HG02870 (cell line): ENCODE measurements at regions not wholly inside any gene's neighbourhood (a gene's known extent, or its start where the extent isn't known, plus 50 kb on each side); places are given as distances from the start of the nearest gene placed in this dataset.

ENCODE experiments used
- ATAC-seq: cut with Tn5 transposase; IDR thresholded peaks from one replicate; pipeline ENCODE4 v1.9.1; 2021; ENCODE audit warnings: mild to moderate bottlenecking, moderate library complexity; ENCODE audit not compliant: unreplicated experiment

DNA sequence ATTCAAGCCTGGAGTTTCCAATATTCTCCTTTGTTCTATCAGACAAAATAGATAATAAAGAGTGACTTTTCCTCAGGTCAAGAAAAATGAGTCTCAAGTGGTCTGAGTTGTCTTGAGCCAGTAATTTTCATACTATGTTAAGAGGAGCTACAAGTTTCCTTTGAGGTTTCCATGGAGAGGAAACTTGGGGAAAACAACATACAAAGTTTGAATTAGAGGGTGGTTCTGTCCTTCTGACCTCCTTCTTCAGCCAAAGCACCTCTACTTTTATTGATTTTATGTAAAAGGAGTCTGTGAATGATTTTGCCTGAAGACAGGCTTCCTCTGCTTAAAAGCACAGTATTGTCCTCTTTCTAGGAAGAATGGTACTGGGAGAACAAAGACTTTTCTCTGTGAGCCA, 497.2 kb upstream of the PKN2 start:
- ATAC-seq = no peak

DNA sequence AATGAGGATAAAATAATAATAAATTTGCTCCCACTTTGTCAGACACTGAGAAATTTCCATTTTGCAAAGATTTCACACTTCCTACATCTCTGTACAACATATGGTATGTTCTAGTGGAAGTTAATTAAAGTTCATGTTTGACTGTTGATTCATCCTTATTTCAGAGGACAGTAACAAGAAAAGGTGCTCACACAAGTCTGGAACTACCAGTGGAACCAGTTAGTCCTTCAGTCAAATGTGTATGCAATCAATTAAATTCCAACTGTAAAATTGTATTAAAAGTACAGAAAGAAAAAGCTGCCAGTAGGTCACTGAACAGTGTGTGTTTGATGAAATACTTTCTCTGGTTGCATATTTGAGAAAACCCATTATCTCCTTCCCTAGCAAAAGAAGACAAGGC, 496.0 kb upstream of the PKN2 start:
- no peak for ATAC-seq

DNA sequence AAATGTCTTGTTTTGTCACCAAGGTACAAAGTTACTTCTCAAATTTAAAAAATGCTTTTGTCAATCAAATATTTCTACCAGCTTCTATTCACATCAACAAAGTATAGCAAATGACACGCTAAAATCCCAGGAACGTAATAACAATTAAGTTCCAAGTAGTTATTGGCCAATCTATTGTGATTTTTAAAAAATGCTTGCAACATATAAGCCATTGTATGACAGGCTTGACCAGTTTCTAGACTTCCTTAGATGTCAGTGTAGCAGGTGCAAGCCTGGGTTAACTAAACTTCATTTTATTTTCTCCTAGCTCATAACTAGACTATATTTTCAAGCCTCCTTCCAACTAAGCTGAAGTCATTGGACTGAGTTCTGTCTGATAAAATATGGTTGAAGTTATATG, 494.5 kb upstream of the PKN2 start:
- ATAC-seq = no peak

DNA sequence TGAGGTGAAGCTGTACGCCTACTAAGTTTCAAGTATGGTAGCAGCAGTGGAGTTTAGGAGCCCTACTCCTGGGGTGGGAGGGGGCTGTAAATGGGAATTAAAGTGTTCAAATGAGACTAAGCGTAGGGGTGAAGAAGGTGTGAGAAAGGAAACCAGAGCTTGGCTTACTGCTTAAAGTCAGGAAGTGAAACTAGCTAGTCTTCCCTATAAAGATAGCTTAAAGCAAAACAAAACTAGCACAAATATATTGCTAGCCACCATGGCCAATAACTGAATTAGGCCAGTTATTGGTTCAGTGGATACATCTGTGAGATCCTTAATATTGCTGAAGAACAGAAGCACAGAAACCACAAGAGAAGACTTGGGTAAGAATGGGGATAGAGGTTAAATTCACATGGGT, 492.2 kb upstream of the PKN2 start:
- ATAC-seq = peak; percentile 86

DNA sequence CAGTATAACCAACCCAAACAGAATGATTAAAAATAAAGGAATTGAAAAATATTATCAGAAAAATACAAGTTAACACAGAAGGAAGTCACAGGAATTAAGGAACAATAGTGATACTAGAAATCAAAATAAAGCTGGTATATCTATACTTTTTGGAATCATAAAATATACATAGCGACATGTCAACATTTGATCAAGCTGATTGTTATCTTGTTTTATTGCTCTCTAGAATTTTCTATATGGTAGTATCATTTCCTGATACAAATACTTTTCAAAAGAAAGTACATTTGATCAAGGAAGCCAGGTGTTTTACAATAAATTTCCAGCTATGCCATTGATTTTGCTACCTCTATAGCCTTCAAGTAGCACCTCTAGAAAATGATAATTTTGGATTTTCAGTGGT, 489.5 kb upstream of the PKN2 start:
- no peak for ATAC-seq

DNA sequence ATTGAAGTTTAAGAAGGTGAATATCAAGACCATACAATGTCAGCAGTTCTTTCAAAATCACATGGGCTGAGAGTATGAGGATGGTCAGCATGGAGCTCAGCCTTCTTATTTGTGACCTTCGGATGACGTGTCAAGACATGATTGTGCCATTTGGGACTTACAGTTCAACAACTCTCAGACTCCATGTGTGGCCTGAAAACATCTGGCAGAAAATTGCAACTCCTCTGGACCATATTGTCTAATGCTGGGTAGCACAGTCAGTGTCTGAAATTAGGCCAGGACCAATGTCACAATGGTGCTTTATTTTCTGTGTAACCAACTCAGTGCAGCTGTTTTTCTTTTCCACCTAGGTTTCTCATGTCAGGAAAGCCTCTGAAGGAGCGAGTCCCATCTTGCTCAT, 483.5 kb upstream of the PKN2 start:
- no peak for ATAC-seq

DNA sequence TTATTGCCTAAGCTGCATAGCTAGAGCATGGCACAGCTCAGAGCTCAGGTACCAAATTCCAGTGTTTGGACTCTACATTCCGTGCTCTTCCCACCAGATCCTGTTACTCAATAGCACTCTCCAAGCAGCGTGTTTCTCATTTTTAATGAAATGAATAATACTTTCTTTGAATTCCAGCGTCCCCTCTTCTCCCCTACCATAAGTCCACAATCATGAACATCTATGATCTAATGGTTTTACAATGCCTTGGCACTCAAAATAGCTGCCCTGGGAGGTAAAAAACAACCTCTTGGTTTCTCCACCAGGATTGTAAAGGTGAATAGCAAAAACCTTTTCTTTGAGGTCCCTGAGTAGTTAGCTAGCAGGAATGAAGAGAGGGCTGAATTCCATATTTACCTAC, 480.0 kb upstream of the PKN2 start:
- ATAC-seq = no peak

DNA sequence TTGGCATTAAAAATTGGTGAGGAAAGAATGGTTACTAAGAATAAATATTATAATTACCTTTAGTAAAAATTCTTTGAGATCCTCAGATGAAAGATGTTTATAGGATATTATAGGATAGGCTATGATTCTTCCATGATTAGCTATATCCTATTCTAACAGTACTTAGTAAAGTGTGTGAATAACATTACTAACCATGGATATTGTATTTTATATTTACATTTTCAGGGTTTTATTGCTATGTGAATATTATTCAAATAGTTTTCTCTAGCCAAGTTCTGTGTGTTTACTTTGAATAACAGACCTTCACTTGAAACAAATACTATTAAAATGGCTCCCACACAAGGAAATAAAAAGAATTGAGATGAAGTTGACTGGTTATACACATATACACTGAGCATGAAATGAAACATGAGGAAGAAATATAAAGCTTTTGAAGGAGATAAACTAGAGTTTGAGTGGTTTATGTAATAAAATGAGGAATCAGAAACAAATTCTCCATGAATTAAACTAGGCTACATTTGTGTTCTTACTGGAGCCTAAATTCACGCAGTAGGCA, 479.4 kb upstream of the PKN2 start:
- ATAC-seq = no peak

DNA sequence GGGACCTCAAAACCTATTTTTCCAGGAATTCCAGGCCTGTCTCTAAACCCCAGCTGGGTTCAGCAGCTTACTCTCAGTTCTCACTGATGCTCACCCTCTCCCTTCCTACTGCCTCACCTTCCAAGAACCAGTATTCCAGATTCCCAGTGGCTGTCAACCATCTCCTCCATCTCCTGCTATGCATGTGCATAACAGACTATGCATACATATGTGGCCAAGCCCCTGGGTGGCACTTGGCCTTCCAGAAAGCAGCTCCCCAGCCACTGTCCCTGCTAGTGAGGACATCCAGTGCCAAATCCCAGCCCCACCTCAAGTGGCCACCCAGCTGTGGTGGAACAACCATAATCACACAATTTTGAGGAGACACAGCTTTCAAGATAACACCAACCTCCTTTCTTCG, 475.7 kb upstream of the PKN2 start:
- ATAC-seq = no peak

DNA sequence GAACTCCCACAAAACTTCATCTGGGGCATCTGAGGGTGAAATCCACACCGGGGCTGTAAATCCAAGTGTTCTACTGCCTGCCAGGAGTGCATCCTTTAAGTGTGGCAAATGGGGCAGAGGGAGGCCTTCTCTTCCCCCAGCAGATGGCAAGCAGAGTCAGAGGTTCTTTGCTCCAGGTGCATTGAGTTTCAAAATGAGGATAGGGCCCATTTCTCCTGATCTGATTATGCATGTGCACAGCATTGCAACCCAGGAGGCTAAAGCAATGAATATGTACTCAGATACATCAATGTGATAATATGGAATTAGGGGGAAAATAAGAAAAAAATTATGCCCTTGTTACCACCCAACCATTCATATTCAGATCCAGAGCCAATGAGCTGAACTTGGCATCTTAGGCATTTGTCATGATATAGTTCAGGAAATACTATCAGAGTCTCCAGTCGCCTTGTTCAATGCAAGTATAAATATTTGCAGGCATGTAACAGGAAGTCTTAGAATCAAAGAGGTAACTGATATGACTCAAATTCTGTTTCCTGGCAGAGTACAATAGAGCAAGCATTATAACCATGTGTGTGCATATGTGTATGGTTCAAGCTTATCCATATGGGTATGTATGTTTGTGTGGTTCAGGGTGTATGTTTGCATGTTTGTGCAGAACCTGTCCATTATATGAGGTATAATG, 473.8 kb upstream of the PKN2 start:
- ATAC-seq = no peak

DNA sequence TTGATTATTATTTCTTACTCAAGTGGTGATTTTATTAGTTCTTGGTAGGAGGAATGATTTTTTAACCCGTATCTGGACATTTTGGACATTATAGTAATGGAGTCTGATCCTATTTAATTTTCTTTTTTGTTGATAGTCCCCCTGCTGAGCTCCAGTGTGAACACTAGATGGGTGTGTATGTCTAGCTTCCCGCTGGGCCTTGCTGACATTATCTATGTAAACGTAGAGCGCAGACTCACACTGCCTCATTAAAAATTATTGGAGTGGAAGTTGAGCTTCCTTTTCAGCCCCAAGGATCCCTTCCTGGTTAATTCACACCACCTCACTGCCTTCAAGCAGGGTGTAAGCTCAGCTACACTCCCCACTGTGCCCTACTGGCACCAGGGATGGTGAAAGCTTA, 467.6 kb upstream of the PKN2 start:
- no peak for ATAC-seq

DNA sequence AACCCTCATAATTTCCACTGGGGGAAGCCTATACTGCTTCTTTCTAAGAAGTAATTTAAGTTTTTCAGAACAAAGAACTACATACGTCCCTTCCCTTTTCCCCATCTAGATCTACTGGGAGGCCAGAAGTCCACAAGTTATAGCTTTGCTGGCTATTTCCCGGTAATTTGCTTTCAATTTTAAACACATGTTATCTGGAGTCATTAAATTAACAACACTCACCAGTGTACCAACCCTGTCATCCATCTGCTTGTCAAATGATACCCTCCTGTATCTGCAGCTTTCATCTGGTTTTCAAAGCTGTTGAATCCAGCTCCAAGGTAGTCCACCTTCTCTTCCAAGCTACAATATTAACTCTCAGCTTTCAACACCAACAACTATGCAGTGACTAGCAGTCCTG, 466.7 kb upstream of the PKN2 start:
- no peak for ATAC-seq

DNA sequence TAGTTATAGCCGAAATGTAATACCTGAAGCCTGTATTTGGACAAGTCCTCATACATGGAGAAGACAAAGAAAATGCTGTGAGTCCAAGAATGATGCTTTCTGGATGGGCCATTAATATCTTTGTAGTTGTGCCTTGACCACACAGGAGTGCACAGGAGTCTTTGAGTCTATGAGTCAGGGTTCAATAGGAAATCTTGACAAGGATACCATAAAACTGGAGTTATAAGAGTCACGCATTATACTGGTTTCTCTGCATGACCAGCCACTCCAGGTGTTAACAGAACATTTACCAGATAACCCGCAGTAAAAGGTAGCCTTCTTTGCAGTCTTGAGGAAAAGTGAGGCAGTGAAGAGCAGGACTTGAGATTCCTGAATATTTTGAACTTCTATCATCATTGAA, 464.6 kb upstream of the PKN2 start:
- ATAC-seq = no peak

DNA sequence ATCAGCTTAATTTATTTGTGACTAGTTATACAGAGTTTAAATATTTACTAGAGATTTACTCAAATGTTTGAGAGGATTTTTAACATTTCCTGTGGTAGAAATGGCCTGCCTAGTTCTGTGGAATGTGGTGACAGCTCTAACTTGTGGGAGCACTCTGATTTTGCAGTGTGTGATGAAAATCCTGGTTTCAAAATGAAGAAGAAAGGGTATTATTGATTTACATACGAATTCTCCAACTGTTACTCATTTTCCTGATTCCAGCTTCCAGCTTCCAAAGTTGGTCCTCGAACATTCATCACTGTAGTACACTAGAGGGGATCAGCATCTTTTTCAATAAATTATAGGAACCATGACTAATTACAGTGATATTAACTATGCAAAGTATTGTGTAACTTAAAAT, 462.7 kb upstream of the PKN2 start:
- no peak for ATAC-seq

DNA sequence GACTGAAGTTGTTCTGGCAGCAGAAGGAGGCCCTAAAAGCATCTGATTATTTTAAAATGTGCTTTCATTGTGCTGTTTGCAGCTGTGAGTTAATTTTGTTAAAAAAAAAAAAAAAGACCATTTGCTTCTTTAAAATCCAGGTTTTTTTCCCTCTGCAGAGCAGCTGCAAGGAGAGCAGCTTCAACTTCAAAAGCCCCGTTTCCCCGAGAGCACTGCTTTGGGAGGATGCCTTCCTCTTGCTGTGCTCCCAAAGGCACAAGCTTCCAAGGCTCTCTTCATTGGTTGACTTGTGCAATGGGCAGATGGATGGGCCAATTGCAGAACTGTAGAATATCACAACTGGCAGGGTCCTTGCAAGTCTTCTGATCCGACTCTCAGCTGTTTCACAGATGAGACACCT, 459.2 kb upstream of the PKN2 start:
- no peak for ATAC-seq

DNA sequence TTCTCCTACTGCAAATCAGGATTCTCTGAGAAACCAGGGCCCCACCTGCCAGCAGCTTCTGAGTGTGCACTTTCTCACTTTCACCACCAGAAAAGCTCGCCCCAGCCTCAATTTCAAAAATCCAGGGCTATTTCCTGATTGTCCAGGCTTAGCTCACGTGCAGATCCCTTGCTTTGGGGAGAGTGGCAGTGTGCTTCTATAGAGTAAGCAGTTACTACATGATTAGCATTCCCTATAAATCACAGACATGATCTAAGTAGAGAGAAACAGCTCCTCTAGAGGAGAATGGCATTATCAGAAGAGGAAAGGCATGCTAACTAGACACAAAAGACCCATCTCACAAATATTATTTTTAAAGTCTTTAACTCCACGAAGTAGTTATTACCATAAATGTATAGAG, 456.0 kb upstream of the PKN2 start:
- no peak for ATAC-seq

DNA sequence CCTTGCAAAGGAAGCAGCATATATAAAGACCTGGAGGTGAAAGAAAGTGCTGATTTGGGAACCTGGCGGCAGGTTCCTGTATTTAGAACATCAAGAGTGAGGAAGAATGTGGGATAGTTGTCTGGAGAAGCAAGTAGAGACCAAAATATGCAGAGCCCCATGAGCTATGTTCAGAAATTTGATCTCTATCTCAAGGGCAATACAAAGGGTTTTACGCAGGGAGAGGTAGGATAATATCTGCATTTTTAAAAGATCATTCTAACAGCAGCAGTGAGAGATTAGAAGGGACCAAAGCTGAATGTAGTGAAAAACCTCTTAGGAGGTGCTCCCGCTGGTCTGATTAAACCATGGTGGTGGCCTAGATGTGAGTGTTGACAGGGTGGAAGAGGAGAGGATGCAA, 453.9 kb upstream of the PKN2 start:
- ATAC-seq = no peak

DNA sequence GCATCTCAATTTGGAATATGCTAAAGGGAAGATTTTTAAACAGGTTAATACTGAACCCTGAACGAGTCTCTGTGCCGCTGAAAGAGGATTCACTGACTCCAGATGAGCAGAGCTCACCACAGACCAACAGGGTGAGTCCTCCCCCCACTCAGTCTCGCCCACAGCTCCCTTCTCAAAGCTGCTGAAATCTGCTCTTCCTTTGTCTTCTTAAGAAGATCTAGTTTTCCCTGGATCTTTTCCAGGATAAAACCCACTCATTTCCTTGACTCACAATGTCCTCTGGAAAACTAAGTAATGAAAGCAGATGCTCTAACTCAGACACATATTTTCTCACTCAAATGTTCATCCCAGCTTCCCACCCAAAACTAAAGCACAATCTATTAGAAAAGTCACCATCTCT, 447.0 kb upstream of the PKN2 start:
- no peak for ATAC-seq

DNA sequence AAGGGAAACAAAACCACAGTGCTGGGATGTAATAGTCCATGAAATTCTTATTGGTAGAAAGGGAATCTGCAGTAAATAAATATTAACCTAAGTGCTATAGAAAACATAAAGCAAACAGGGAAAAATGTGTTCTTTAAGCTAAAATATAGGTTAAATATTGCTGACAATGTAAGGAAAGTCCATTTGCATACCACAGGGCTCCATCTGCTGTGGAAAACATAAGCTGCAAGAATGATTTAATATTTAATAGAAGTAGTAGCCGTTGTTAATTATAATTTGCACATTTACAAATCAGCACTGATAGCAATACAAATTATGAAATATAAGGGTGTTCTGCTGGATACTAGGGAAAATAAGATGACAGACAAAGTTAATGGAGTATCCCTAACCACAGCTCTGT, 444.9 kb upstream of the PKN2 start:
- no peak for ATAC-seq

DNA sequence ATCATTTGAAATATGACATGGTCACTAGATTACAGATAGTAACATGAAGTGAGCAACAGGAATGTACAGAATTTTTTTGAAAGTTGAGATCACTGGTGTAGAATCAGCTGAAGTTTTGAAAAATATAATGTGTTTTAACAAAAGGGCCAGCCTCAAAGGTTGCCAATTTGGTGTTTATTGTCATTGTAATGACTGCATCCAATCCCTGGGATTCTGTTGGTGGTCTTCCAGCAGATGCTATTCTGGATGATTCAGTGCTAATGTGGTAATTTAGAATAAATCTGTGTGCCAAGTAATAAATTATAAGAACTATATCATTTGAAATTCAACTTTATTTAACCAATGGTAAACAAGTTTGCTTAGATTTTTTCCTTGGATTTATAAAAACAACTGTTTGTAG, 436.4 kb upstream of the PKN2 start:
- ATAC-seq = no peak

DNA sequence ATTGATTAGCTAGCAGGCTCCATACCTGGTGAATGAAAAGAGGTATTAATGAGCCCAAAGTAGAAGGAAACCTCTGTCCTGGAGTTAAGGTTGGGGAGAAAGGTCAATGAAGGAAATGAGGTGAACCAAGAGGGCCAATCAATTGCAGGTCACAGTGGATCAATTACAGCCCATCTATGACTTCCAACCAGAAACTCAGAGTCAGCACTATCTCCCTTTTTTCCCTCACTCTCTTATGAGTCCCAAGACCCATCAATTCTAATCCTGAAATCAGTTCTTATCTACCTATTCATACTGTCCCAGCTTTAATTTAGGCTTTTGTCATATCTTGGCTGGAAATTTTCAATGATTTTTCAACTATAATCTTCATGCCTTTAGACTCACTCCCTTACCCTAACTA, 433.2 kb upstream of the PKN2 start:
- no peak for ATAC-seq

DNA sequence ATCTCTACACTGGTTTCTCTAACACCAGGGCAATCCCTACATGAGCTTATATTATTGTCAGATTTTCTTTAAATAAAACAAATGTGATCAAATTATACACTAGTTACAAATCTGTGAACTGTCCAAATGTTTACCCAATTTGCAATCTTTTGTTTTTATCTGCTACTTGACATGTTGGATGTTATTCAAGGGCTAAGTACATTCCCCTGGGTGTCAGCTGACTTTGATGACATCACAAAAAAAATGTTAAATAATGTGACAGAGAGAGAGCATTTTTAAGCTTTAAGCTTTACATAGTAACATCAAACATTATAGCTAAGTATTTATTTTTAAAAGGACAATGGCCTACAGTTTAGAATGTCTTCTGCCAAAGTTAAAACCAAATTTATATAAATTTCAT, 431.3 kb upstream of the PKN2 start:
- ATAC-seq = no peak

DNA sequence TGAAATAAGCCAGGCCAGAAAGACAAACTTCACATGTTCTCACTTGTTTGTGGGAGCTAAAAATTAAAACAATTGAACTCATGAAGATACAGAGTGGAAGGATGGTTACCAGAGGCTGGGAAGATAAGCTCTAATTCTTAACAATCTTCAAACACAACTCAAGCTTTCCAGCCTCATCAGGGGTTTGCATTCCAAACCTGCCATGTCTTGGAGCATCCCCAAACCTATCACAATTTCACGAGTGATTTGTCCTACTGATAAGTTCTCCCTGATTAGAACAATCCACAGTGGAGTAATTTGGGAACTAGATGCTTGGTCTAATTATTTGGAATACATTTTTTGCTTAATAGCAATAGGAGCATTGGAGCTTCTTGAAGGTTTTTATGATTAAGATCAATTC, 418.5 kb upstream of the PKN2 start:
- ATAC-seq = no peak
